ENCODE measurements at regions not wholly inside any gene's neighbourhood (a gene's known extent, or its start where the extent isn't known, plus 50 kb on each side); places are given as distances from the start of the nearest gene placed in this dataset.

GRCh38 chr12:38961683-38962082 lies 56.3 kb upstream of the CPNE8 start:
- TF ChIP-seq CTCF (IDR thresholded peaks at IDR 0.05) (no peak), POLR2A (IDR thresholded peaks at IDR 0.05) (no peak), POLR2AphosphoS5 (IDR thresholded peaks at IDR 0.05) (no peak), EP300 (IDR thresholded peaks at IDR 0.05) (no peak)
